Middle frontal gyrus (tissue), 1 donor: ENCODE measurements at regions not wholly inside any gene's neighbourhood (a gene's known extent, or its start where the extent isn't known, plus 50 kb on each side); places are given as distances from the start of the nearest gene placed in this dataset.

Source experiments
- DNase-seq: peaks from one replicate; pipeline ENCODE4 v3.0.0-alpha.2; 2015; ENCODE audit warnings: low spot score; ENCODE audit errors: extremely low spot score

- DNase-seq: no peak
Observed at GRCh38 chr1:228867951-228868730, 132.9 kb downstream of the RHOU start.

DNA sequence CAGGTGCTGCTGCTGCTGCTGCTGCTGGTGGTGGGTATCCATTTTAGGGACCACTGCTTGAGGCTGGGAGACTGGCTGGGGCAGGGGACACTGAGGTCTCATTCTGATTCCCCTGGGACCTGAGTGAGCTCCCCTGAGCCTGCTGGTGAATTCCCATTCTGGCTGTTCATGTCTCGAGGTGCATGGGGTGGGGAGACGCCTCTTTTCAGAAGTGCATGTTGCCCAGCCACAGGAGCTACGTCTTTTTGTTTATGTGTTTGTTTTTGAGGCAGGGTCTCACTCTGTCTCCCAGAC lies 133.4 kb downstream of the RHOU start:
- DNase-seq: no peak

- no peak for DNase-seq
Observed at GRCh38 chr1:228869312-228869824, 134.1 kb downstream of the RHOU start.

DNA sequence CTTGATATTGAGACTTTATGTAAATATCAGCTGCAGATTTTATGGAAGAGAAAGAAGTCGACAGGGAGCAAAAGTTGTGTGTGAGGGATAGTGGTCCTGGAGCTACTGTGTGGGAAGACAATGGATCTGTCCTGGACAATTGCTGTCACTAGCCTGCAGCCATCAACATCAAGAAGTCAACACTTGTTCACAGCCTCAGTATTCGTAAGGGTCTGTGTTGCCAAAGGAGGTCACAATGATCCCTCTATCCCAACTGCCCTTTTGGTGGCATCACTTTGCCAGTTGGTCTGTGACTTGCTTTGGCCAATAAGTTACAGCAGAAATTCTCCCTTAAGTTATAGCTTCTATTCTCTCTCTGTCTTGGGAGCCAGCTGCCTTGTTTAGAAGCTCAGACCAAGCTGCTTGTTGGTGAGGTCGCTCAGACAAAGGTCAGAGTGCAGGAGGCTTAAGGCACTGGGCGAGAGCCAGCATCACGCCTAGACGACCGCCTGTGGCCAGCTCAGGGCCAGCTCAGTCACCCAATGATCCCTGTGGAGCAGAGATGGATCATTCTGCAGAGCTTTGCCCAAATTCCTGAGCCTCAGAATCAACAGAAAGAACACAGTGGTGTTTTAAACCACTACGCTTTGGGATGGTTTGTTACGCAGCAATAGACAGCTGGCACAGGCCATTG lies 134.9 kb downstream of the RHOU start:
- DNase-seq: no peak

- DNase-seq: no peak
Observed at GRCh38 chr1:228871314-228872061, 136.2 kb downstream of the RHOU start.

DNA sequence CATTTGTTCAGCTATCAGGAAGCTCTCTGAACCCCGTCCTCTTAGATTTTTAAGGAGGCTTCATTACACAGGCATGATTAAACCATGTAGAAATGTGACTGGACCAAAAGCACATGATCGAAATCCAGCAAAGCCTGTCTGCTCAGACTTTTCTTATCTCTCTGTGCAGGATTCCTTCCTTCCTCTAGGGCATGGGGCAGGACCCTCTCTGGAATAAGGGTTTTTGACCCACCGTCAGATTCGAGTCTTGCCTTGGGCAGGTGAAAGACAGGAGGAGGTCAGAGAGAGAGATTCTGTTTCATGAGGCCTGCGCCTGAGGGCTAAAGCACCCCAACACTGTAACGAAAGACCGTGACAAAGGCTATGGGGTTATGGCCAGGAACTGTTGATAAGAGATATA lies 136.8 kb downstream of the RHOU start:
- no peak for DNase-seq

DNA sequence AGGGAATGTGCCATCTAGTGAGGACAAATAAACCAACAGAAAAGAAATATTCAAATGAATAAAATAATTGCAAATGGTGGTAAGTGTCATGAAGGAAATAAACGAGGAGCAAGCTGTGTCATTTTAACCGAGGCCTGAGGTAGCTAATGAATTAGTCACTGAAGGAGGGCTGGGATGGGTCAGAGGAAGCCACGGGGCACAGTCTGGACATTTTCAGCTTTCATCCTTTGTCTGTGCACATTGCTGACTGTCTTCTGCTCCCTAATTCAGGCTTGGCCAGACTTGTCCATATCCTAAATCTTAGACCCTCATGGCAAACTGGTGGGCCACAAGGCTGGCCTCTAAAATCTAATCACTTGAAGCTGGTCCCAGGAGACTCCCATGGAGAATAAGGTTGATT lies 138.4 kb downstream of the RHOU start:
- DNase-seq: no peak

DNA sequence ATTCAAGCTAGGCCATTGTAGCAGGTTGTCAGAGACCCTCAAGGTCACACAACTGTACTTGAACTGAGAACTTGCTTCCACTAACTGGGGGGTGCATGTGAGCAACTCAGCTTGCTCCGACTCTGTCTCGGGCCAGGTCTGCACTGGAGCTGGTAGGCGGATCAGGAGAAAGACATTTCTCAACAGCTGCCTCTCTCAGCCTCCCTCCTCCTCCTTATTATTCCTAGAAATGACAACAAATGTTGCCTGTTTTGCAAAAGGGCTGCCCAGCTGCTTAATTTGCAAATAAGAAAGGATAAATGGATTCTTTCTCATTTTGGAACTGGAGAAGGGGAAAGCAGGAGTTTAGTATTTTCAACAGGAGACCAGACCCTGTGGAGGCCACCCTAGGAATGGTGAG lies 140.5 kb downstream of the RHOU start:
- DNase-seq: no peak

DNA sequence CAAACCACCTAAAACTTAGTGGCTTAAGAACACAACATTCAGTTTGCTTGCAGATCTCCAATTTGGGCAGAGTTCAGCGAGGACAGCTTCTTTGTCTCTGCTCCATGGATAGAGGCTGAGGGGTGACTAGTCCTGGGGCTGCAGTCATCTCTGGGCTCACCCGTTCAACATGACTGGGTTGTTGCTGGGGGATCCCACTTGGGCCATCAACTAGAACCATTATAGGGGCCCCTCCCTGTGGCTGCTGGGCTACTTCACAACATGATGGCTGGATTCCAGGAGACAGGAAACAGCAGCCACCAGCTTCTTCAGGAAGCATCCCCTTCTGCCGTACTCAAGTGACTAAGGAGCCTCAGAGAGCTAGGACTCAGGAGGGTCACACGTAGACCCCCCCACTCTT lies 140.9 kb downstream of the RHOU start:
- no peak for DNase-seq

- no peak for DNase-seq
Observed at GRCh38 chr1:228879164-228879563, 143.9 kb downstream of the RHOU start.

- no peak for DNase-seq
Observed at GRCh38 chr1:228882041-228882770, 146.9 kb downstream of the RHOU start.

DNA sequence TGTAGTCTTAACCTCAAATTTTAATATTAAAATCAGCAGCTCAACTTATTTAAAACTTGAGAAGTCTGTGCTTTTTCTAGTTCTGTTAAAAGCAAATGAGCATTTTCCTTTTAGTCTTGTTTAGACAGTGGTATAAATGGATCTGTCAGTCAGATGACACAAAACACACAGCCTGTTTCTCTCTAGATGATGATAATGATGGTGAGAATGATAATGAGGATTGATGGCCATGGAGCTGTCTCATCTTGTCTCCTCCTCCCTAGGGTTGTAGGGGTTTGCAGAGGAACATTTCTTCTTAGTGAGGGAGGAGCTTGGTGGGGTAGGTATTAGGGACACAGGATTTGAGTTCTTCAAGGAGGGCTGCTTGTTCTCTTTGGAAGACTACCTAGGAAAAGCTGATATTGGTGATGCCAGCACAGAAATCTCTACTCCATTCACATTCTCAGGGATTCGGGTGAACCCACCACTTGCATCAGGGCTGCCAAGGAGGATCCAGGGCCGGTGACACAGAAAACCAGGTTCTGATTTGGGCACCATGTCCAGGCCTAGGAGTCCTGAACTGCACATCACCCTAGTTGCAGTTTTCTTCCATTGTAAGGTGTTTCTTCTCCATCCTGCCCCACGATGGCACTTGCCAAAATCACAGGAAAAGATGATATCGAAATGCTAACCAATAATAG lies 147.6 kb downstream of the RHOU start:
- DNase-seq: no peak

DNA sequence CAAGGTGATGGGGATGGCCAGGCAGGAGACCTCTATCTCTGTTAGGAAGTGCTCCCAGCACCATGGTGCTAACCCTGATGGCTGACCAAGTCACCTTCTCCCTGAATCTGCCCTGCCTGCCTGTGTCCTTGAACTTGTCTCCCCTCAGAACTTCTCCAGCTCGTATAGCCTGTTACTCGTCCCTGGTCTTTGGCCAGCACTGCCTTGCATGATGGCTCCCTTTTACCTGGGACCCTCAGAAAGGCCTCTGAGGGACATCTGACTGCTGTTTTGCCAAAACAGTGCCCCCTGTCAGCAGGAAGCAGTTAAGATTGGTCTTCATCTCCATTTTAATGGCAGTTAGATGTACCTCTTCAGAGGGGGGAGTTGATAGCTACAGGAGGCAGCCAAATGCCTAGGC lies 148.3 kb downstream of the RHOU start:
- DNase-seq: no peak

DNA sequence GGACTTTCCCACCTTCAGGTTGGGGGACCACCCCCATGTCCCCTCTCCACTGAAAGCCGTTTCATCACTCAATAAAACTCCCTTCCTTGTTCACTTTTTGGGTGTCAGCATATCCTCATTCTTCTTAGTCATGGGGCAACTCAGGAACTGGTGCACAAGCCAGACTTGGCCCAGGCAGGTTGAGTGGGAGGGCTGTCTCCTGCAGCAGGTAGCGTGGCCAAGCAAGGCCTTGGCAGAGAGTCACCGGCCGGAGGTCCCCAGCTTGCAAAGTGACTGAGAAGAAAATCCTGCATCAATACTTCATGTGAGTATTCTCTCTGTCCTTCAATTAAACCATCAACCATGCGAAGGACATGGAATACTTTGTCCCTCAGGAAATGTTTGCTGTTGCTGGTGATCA lies 148.9 kb downstream of the RHOU start:
- DNase-seq: no peak

DNA sequence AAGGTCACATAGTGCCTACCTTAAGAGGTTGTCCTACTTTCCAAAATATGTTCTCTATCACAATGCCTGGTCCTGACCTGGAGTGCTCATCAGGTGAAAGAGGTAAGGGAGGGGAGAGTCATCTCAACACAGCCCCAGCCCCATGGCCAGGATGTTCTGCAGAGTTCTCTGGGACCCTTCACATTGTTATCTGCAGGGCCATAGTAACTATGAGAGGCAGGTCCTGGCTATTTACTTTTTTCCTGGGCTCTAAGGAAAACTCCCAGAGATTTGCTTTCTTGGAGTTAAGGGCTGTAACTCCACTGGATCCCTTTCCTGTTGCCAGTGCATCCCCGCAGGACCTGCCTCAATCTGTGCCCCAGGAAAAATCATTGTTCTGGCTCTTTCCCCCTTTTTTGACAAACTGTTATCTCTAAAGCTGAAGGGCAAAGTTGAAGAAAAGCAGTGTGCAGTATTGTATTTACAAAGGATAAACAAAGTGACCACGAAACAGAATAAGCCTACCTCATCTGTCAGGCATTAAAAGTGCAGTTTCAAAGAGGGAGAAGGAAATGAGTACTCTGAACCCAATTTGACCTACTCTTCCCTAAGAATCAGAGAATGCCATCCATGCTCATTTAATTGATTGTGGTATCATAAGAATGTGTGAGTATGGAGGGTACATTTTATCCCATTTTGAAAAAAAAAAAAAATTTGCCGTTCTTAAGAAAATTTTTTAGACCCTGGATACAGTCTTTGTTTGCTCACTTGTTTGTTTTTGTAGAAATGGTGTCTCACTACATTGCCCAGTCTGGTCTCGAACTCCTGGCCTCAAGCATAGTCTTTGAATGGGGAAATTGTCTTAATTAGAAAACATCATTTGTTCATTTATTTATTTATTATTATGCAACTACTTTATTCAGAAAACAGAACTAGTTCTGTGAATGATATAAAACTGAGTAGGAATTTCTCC lies 149.6 kb downstream of the RHOU start:
- DNase-seq: no peak

GRCh38 chr1:228885845-228886244 lies 150.6 kb downstream of the RHOU start:
- no peak for DNase-seq

- no peak for DNase-seq
Observed at GRCh38 chr1:228887101-228887500, 151.8 kb downstream of the RHOU start.

- no peak for DNase-seq
Observed at GRCh38 chr1:228887960-228888359, 152.7 kb downstream of the RHOU start.

- DNase-seq: no peak
Observed at GRCh38 chr1:228889289-228889688, 154.0 kb downstream of the RHOU start.
